SU-DHL-6 (cell line): ENCODE measurements at regions not wholly inside any gene's neighbourhood (a gene's known extent, or its start where the extent isn't known, plus 50 kb on each side); places are given as distances from the start of the nearest gene placed in this dataset.

Source experiments
- H2AFZ ChIP-seq: fragments of 200-600 bp; sonication (generic); 2 replicates; pipeline ENCODE4 v1.6.1; 2014; ENCODE audit warnings: low read depth, mild to moderate bottlenecking, moderate library complexity, mixed read lengths, antibody characterized with exemption, low read length; ENCODE audit not compliant: severe bottlenecking
- H3F3A ChIP-seq: fragments of 200-600 bp; shearing (Covaris generic); 2 replicates; pipeline ENCODE4 v1.6.0; 2016; ENCODE audit warnings: antibody characterized with exemption, mild to moderate bottlenecking; ENCODE audit not compliant: insufficient read depth
- H3K27ac ChIP-seq: fragments of 200-600 bp; sonication (generic); 2 replicates; pipeline ENCODE4 v1.5.1; 2016; ENCODE audit warnings: low read depth, mild to moderate bottlenecking, low read length, moderate library complexity, mixed read lengths
- H3K27me3 ChIP-seq: fragments of 200-600 bp; sonication (generic), shearing (Covaris generic); 2 replicates; pipeline ENCODE4 v1.6.0; 2014; ENCODE audit warnings: mild to moderate bottlenecking, low read length
- H3K36me3 ChIP-seq: fragments of 200-600 bp; sonication (generic); 2 replicates; pipeline ENCODE4 v1.6.1; 2014; ENCODE audit warnings: mild to moderate bottlenecking, low read length, mixed read lengths
- H3K4me2 ChIP-seq: fragments of 300-600, 200-600 bp; shearing (Covaris generic), sonication (generic); 2 replicates; pipeline ENCODE4 v1.6.0; 2014; ENCODE audit warnings: low read length, low read depth, mild to moderate bottlenecking; ENCODE audit not compliant: poor library complexity, severe bottlenecking
- H3K4me3 ChIP-seq: fragments of 200-600 bp; sonication (generic); 2 replicates; pipeline ENCODE4 v1.5.1; 2014; ENCODE audit warnings: antibody characterized with exemption, low read length, mild to moderate bottlenecking, mixed read lengths; ENCODE audit not compliant: insufficient read depth, poor library complexity, severe bottlenecking
- H3K79me2 ChIP-seq: fragments of 200-600 bp; sonication (generic); 2 replicates; pipeline ENCODE4 v1.6.1; 2014; ENCODE audit warnings: mild to moderate bottlenecking, low read length, moderate library complexity; ENCODE audit not compliant: insufficient read depth
- H3K9ac ChIP-seq: fragments of 200-600 bp; sonication (generic); 2 replicates; pipeline ENCODE4 v1.7.0; 2014; ENCODE audit warnings: mild to moderate bottlenecking, low read length
- H3K9me2 ChIP-seq: fragments of 200-600 bp; sonication (generic); replicated peaks from 2 replicates; pipeline ENCODE4 v1.6.1; 2014; ENCODE audit warnings: low read length; ENCODE audit not compliant: insufficient read depth
- H3K9me3 ChIP-seq: fragments of 200-600 bp; sonication (generic); 2 replicates; pipeline ENCODE4 v1.6.1; 2014; ENCODE audit warnings: low read length, mixed read lengths; ENCODE audit not compliant: insufficient read depth
- H4K20me1 ChIP-seq: fragments of 200-600 bp; sonication (generic); 2 replicates; pipeline ENCODE4 v1.6.1; 2014; ENCODE audit warnings: low read depth, mild to moderate bottlenecking, antibody characterized with exemption, low read length, moderate library complexity, mixed read lengths
- EZH2phosphoT487 ChIP-seq: fragments of 200-600 bp; sonication (generic), shearing (Covaris generic); conservative IDR thresholded peaks from 2 replicates; pipeline ENCODE4 v1.6.1; 2018; ENCODE audit warnings: mild to moderate bottlenecking, antibody characterized with exemption, low read length, moderate library complexity, mixed read lengths
- TF ChIP-seq, protein P1 (sequence below): fragments of 200-600 bp; sonication (generic); IDR thresholded peaks from one replicate; pipeline ENCODE4 v1.5.1; 2017; ENCODE audit warnings: antibody characterized with exemption, mild to moderate bottlenecking, low read length, moderate library complexity; ENCODE audit not compliant: insufficient read depth, poor library complexity, severe bottlenecking

DNA sequence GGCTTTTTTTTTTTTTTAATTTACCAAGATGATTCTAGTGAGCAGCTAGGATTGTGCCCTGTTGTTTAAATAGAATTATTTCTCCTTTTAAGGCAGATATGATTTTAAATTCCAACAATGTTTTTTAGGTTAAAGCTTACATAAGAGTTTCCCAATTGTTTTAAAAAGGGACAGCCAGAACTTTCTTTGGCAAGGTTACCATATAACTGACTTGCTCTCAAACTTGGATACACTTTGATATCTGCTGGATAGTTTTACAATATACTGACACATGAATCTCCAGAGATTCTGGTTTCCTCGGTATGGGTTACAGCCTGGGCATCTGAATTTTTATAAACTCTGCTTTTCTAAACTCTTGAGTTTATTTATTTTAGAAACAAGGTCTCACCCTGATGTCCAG, 134.3 kb upstream of the GADL1 start:
- Histone ChIP-seq H2AFZ (no peak overlapping the region), H3K27me3 (no peaks in the 10 kb centered on the region), H3K9me2 (no peaks in the 10 kb centered on the region), H3K79me2 (no peaks in the 10 kb centered on the region), H3K4me2 (no peak overlapping the region), H3F3A (no peaks in the 10 kb centered on the region), H4K20me1 (no peaks in the 10 kb centered on the region), H3K36me3 (no peaks in the 10 kb centered on the region), H3K27ac (no peak overlapping the region), H3K4me3 (no peak overlapping the region), H3K9ac (no peak overlapping the region), H3K9me3 (peaks cover 5% of the 10 kb centered on the region; the same call in 1 of the 2 replicates)
- TF ChIP-seq, protein P1, sequence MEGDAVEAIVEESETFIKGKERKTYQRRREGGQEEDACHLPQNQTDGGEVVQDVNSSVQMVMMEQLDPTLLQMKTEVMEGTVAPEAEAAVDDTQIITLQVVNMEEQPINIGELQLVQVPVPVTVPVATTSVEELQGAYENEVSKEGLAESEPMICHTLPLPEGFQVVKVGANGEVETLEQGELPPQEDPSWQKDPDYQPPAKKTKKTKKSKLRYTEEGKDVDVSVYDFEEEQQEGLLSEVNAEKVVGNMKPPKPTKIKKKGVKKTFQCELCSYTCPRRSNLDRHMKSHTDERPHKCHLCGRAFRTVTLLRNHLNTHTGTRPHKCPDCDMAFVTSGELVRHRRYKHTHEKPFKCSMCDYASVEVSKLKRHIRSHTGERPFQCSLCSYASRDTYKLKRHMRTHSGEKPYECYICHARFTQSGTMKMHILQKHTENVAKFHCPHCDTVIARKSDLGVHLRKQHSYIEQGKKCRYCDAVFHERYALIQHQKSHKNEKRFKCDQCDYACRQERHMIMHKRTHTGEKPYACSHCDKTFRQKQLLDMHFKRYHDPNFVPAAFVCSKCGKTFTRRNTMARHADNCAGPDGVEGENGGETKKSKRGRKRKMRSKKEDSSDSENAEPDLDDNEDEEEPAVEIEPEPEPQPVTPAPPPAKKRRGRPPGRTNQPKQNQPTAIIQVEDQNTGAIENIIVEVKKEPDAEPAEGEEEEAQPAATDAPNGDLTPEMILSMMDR: no peak
- no peak for TF ChIP-seq EZH2phosphoT487

DNA sequence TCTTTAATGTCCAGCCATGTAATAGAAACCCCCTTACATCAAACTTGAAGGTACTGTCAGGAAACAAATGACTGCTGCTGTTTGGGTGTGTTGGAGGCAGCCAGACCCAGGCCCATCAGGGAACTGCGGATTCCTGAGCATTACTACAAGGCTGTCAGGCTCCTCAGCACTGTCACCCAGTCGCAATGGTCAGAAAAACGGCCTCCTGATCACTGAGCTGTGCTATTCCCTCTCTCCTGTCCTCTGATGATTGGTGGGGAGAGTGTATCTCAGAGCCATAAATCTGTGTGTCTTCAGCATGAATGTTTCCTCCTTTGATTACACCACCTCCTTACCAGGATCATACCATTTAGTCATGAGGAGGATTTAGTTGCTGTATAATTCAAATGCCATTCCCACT, 135.2 kb upstream of the GADL1 start:
- Histone ChIP-seq H3F3A (no peaks in the 10 kb centered on the region), H3K4me3 (no peak overlapping the region), H3K27ac (no peak overlapping the region), H4K20me1 (no peaks in the 10 kb centered on the region), H3K9me3 (peaks cover 5% of the 10 kb centered on the region; the same call in 1 of the 2 replicates), H3K36me3 (no peaks in the 10 kb centered on the region), H2AFZ (no peak overlapping the region), H3K9me2 (no peaks in the 10 kb centered on the region), H3K9ac (no peak overlapping the region), H3K4me2 (no peak overlapping the region), H3K79me2 (no peaks in the 10 kb centered on the region), H3K27me3 (no peaks in the 10 kb centered on the region)
- TF ChIP-seq, protein P1: no peak
- TF ChIP-seq EZH2phosphoT487: no peak

DNA sequence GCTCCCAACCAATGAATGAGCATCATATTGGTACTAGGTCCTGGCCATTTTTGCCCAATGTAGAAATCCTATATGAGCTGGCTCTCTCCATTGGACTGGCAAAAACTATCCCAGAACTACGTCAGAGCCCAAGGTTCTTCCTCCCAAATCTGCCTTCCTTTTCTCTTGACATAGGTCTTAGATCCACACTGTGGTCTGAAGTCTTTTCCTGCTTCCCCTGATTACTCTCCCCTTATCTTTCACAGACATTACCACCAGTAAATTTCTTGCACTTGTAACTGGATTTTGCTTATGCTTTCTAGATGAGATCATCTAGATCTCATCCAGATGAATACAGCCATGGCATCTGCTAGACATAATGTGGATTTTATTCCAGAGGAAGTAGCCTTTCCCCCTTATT, 141.2 kb upstream of the GADL1 start:
- H4K20me1 ChIP-seq: no peaks in the 10 kb centered on the region
- no peak overlapping the region for H3K27ac ChIP-seq
- no peaks in the 10 kb centered on the region for H3K27me3 ChIP-seq
- H3K4me3 ChIP-seq: no peak overlapping the region
- H3K9me3 ChIP-seq: no peaks in the 10 kb centered on the region
- no peaks in the 10 kb centered on the region for H3F3A ChIP-seq
- no peak for TF ChIP-seq EZH2phosphoT487
- TF ChIP-seq, protein P1: no peak
- H3K79me2 ChIP-seq: no peaks in the 10 kb centered on the region
- H3K4me2 ChIP-seq: no peak overlapping the region
- H3K9ac ChIP-seq: no peak overlapping the region
- H2AFZ ChIP-seq: no peak overlapping the region
- H3K36me3 ChIP-seq: no peaks in the 10 kb centered on the region
- H3K9me2 ChIP-seq: no peaks in the 10 kb centered on the region
